B cell (primary cell): ENCODE measurements at regions not wholly inside any gene's neighbourhood (a gene's known extent, or its start where the extent isn't known, plus 50 kb on each side); places are given as distances from the start of the nearest gene placed in this dataset.

ENCODE experiments used
- CTCF ChIP-seq: fragments of 200-600 bp; IDR thresholded peaks from one replicate; pipeline ENCODE4 v1.8.0; 2022; ENCODE audit warnings: antibody characterized with exemption, mild to moderate bottlenecking
- EZH2 ChIP-seq: IDR thresholded peaks from 2 replicates; pipeline ENCODE4 v1.6.1; 2012; ENCODE audit warnings: borderline replicate concordance, low read depth, mild to moderate bottlenecking, moderate library complexity, low read length; ENCODE audit not compliant: insufficient read depth, poor library complexity, severe bottlenecking

- TF ChIP-seq CTCF, result no peak
- TF ChIP-seq EZH2, result no peak
Measured at GRCh38 chr15:39381517-39381916, 199.4 kb upstream of the THBS1 start.
